Cardiac fibroblast (primary cell): ENCODE measurements at regions not wholly inside any gene's neighbourhood (a gene's known extent, or its start where the extent isn't known, plus 50 kb on each side); places are given as distances from the start of the nearest gene placed in this dataset.

Experiments
- DNase-seq, 2 donors: peaks; one replicate each; pipeline versions ENCODE4 v3.0.0 to v3.0.0-alpha.2; 2010; ENCODE audit warnings: low read depth in 2 of 2
- H3K4me3 ChIP-seq, 2 donors: replicated peaks in 1 of 2; 1 replicate in 1 of 2; 2 replicates in 1 of 2; pipeline ENCODE4 v1.5.1; 2011; ENCODE audit warnings: low read depth in 2 of 2, low read length in 2 of 2, mild to moderate bottlenecking in 2 of 2, moderate library complexity in 1 of 2
- CTCF ChIP-seq: IDR thresholded peaks from one replicate; pipeline ENCODE4 v1.5.1; 2011; ENCODE audit warnings: low read depth, mild to moderate bottlenecking, low read length, inconsistent platforms

- no peak overlapping the region for H3K4me3 ChIP-seq
- peak in 1 of 2 donors; percentile 6 for DNase-seq
- no peak for TF ChIP-seq CTCF
Observed at GRCh38 chr2:145958611-145959010, 1438.7 kb upstream of the ZEB2 start.

GRCh38 chr2:145957929-145958328, 1438.0 kb upstream of the ZEB2 start:
- DNase-seq: peak; percentile 23 to 58
- no peak overlapping the region for H3K4me3 ChIP-seq
- no peak for TF ChIP-seq CTCF

GRCh38 chr2:145939949-145940348, 1420.0 kb upstream of the ZEB2 start:
- TF ChIP-seq CTCF: no peak
- H3K4me3 ChIP-seq: no peak overlapping the region
- no peak for DNase-seq

GRCh38 chr2:145935016-145935415, 1415.1 kb upstream of the ZEB2 start:
- DNase-seq: no peak
- no peak for TF ChIP-seq CTCF
- no peak overlapping the region for H3K4me3 ChIP-seq

- no peak for TF ChIP-seq CTCF
- no peak for DNase-seq
- no peak overlapping the region for H3K4me3 ChIP-seq
Observed at GRCh38 chr2:145931781-145932395, 1412.0 kb upstream of the ZEB2 start.

- no peak for TF ChIP-seq CTCF
- no peak overlapping the region for H3K4me3 ChIP-seq
- DNase-seq: no peak
Observed at GRCh38 chr2:145930318-145930717, 1410.4 kb upstream of the ZEB2 start.
